ENCODE measurements at regions not wholly inside any gene's neighbourhood (a gene's known extent, or its start where the extent isn't known, plus 50 kb on each side); places are given as distances from the start of the nearest gene placed in this dataset.
"Not testable (repeated sequence)": the region's sequence is repeated elsewhere in the genome, so short reads cannot be mapped to it uniquely, and the experiment has no call there.

GRCh38 chr7:131637859-131638258, 81.4 kb upstream of the PODXL start:
- Mint-ChIP-seq H3K36me3 (no peaks in the 10 kb centered on the region), H3K4me1 (no peaks in the 10 kb centered on the region), H3K27me3 (no peaks in the 10 kb centered on the region), H3K9me3 (no peaks in the 10 kb centered on the region), H3K27ac (no peak overlapping the region), H3K4me3 (no peak overlapping the region)
- DNase-seq: no peak

DNA sequence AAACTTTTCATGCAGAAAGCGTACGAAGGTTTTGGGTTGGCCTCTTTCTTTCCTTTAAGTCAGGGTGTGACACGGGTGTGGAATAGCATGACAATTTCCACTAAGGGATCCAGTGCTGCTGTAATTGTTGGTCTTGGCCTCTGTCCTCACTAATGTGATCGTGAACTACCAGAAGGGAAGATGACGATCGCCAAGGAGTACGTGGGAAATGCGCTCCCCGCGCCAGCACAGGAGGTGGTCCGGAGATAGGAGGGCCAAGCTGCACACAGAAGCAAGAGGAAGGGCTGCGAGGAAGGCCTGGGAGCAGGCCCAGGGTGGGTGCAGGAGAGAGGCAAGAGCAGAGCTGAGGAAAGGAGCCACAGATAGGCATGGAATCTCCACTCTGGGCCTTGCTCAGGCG, 79.7 kb upstream of the PODXL start:
- no peak overlapping the region for H3K27ac Mint-ChIP-seq
- no peaks in the 10 kb centered on the region for H3K9me3 Mint-ChIP-seq
- H3K4me3 Mint-ChIP-seq: no peak overlapping the region
- H3K27me3 Mint-ChIP-seq: no peaks in the 10 kb centered on the region
- no peaks in the 10 kb centered on the region for H3K4me1 Mint-ChIP-seq
- DNase-seq: no peak
- H3K36me3 Mint-ChIP-seq: no peaks in the 10 kb centered on the region

DNA sequence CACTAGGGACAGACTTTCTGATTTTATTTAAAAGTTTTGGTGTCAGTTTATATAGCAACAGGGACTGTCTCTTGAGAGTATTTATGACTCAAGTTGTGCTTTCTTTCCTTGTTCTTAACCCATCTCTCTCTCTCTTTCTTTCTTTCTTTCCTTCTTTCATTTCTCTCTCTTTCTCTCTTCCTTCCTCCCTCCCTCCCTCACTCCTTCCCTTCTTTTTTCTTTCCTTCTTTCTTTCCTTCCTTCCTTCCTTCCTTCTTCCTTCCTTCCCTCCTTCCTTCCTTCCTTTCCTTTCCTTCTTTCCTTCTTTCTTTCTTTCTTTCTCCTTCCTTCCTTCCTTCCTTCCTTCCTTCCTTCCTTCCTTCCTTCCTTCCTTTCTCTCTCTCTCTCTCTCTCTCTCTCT, 77.8 kb upstream of the PODXL start:
- H3K27me3 Mint-ChIP-seq, DNase-seq, H3K9me3 Mint-ChIP-seq, H3K36me3 Mint-ChIP-seq, H3K4me1 Mint-ChIP-seq, H3K27ac Mint-ChIP-seq, H3K4me3 Mint-ChIP-seq: not testable (repeated sequence)

DNA sequence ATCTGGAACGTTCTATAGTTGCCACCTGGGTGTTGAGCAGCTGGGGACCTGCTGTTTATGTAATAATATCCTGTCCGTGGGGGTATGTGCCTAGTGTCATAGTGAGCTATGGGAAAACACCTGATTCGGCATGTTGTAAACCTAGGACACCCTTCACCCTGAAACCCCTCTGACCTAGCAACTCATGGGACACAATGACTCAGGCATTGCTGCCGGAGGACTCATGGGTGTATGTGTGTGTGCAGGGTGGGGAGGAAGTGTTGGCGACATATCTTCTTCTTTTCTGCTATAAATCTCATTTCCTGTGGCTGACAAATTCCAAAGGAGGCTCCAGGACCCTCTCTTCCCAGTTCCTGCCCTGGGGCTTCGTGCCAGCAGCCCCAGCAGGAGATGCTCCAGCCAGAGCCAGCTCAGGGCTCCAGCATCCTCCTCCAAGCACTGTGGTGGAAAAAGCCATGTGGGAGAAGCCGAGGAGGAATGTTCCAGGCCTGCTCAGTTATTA, 77.0 kb upstream of the PODXL start:
- Mint-ChIP-seq H3K9me3 (no peaks in the 10 kb centered on the region), H3K4me3 (no peak overlapping the region), H3K4me1 (no peaks in the 10 kb centered on the region), H3K27me3 (peaks cover 3% of the 10 kb centered on the region), H3K27ac (no peak overlapping the region), H3K36me3 (no peaks in the 10 kb centered on the region)
- DNase-seq: no peak

DNA sequence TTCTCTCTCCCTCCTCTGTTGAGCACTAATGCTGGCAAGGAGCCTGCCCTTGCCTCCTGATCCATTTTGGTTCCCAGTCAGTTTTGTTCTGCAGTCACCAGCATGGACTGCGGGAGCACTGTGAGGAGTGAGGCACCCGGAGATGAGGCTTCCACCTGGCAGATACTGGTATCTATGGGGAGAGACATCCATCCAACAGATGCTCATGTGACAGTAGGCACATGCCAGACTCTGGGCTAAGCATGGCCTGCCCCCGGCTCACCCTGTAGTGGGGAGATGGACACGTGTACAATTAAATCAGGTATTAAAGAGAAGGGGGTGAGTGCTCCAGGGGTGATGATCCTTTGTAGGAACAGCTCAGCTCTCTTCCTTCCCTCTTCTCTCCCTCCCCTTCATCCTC, 74.0 kb upstream of the PODXL start:
- peaks cover 11% of the 10 kb centered on the region for H3K27me3 Mint-ChIP-seq
- DNase-seq: no peak
- no peak overlapping the region for H3K4me3 Mint-ChIP-seq
- no peaks in the 10 kb centered on the region for H3K36me3 Mint-ChIP-seq
- H3K9me3 Mint-ChIP-seq: no peaks in the 10 kb centered on the region
- H3K27ac Mint-ChIP-seq: no peak overlapping the region
- no peaks in the 10 kb centered on the region for H3K4me1 Mint-ChIP-seq

DNA sequence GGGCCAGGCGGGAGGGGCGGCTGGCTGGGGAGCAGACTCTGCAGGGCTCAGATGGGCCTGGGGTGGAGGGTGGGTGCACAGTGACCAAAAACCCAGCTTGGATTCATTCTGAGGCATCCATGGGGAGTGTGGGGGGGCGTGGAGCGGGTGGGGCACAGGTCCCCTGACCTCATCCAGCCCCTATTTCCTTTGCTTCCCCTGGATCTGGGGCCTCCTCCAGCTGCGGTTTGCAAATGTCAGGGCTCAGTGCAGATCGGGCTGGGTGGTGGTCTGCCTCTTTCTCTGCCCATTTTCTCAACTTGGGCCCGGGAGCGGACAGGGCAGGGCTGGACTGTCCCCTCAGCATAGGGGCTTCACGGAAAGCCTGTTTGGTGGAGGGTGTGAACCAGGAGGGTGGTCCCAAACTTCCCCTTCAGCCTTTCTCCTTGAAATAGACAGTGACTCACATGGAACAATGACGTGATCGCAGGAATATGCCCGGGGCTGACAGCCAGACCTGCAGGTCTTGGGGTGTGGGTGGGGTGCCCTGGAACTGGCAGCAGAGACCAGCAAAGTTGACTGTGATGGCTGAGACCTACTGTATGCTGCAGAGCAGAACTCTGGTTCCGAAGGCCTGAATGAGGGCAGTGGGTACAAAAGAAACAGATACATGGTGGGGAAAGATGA, 72.9 kb upstream of the PODXL start:
- H3K36me3 Mint-ChIP-seq: no peaks in the 10 kb centered on the region
- DNase-seq: no peak
- H3K27ac Mint-ChIP-seq: no peak overlapping the region
- no peaks in the 10 kb centered on the region for H3K4me1 Mint-ChIP-seq
- peaks cover 11% of the 10 kb centered on the region for H3K27me3 Mint-ChIP-seq
- no peaks in the 10 kb centered on the region for H3K9me3 Mint-ChIP-seq
- no peak overlapping the region for H3K4me3 Mint-ChIP-seq

DNA sequence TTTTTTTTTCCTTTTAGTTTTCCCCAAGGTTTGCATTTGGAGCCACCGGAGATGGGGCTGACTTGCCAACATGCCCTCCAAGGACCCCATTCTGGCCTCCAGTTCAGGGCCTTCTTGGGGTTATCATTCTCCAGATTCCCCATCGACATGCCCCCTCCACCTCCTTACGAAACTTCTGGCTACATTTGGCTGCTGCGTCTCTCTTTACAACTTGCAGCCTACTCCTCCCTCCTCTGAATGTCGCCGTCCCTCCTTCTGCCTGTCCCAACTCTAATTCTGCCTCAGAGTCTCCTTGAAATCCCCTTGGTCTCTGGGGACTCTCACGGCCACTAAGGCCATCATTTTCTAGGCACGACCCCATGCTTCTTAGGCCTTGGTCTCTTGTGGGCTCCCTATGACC, 72.2 kb upstream of the PODXL start:
- Mint-ChIP-seq H3K36me3 (no peaks in the 10 kb centered on the region), H3K9me3 (no peaks in the 10 kb centered on the region), H3K4me1 (no peaks in the 10 kb centered on the region), H3K4me3 (no peak overlapping the region), H3K27ac (no peak overlapping the region), H3K27me3 (peaks cover 11% of the 10 kb centered on the region)
- no peak for DNase-seq

GRCh38 chr7:131627735-131628190, 71.3 kb upstream of the PODXL start:
- Mint-ChIP-seq H3K4me3 (no peak overlapping the region), H3K27me3 (peaks cover 11% of the 10 kb centered on the region), H3K9me3 (no peaks in the 10 kb centered on the region), H3K27ac (no peak overlapping the region), H3K4me1 (no peaks in the 10 kb centered on the region), H3K36me3 (no peaks in the 10 kb centered on the region)
- DNase-seq: no peak

DNA sequence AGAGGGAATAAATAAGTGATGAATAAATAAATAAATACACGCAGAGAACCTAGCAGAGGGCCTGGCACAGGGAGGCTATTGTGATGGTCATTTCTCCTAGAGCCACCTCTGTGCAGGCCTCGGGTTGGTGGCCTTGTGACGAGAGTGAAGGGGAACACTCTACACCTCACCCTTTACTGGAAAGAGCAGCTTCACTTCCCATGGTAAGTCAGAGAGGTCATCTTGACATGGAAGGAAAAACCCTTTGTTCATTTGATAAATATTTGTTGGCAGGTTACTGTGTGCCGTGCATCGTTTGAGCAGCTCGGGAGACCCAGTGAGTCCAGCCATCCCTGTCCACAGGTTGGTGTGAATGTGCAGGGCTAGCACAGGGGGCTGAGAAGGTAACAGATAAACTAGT, 70.2 kb upstream of the PODXL start:
- H3K27ac Mint-ChIP-seq: no peak overlapping the region
- no peaks in the 10 kb centered on the region for H3K4me1 Mint-ChIP-seq
- H3K4me3 Mint-ChIP-seq: no peak overlapping the region
- no peaks in the 10 kb centered on the region for H3K36me3 Mint-ChIP-seq
- no peak for DNase-seq
- peaks cover 11% of the 10 kb centered on the region for H3K27me3 Mint-ChIP-seq
- H3K9me3 Mint-ChIP-seq: no peaks in the 10 kb centered on the region

DNA sequence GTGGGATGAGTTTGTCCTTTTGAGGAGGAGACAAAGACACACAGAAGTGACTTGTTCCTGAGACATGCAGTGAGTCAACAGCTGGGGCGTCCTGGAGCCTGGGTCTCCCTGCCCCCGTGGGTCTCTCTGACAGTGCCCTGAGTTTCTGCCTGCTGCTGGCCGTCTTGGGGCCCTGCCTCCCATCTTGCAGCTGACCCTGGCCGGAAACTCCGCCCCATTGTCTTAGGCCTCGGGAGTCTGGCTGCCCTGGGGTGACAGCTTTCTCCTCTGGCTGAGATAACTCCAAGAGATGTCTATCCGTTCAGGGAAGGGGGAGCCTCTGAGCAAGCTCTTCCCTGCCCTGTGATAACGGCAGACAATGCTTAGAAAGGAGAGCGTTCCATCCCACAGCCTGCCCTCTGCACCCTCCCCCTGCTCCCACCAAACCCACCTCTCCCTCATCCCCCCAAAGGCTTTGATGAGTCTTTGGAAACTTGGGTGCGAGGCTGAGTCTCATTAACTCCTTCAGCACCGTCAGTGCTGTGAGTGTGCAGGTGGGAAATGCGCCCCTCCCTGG, 69.5 kb upstream of the PODXL start:
- Mint-ChIP-seq H3K4me1 (no peaks in the 10 kb centered on the region), H3K27ac (no peak overlapping the region), H3K36me3 (no peaks in the 10 kb centered on the region), H3K9me3 (no peaks in the 10 kb centered on the region), H3K27me3 (peaks cover 11% of the 10 kb centered on the region), H3K4me3 (no peak overlapping the region)
- DNase-seq: no peak

DNA sequence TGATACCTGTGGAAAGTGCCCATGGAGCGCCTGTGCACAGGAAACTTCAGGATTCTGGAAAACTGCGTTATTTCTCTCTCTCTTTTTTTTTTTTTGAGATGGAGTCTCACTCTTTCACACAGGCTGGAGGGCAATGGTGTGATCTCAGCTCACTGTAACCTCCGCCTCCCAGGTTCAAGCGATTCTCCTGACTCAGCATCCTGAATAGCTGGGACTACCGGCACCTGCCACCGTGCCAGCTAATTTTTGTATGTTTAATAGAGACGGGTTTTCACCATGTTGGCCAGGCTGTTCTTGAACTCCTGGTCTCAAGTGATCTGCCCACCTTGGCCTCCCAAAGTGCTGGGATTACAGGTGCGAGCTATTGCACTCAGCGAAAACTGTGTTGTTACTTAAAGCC, 68.9 kb upstream of the PODXL start:
- not testable (repeated sequence) for H3K4me3 Mint-ChIP-seq, H3K36me3 Mint-ChIP-seq, DNase-seq, H3K4me1 Mint-ChIP-seq, H3K9me3 Mint-ChIP-seq, H3K27ac Mint-ChIP-seq
- peaks cover 11% of the 10 kb centered on the region for H3K27me3 Mint-ChIP-seq

DNA sequence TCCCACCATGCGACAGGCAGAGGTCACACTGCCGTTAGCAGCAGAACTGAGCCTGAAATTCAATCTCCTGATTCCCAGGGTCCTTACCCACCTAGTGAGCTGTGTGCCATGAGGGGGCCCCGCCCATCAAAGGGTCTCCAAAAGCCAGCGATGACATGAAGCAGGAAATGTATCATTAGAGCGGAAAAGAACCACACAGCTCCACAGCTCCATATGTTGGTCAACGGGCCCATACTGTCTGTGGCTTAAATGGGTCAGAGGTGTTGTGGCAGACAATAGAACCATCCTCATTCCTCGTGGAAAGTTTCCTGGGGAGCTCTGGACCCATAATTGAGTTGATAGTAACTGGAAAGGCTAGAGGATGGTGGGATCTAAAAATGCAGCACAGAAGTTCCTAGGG, 68.1 kb upstream of the PODXL start:
- no peaks in the 10 kb centered on the region for H3K36me3 Mint-ChIP-seq
- no peak overlapping the region for H3K27ac Mint-ChIP-seq
- H3K27me3 Mint-ChIP-seq: peaks cover 8% of the 10 kb centered on the region
- no peaks in the 10 kb centered on the region for H3K4me1 Mint-ChIP-seq
- no peak overlapping the region for H3K4me3 Mint-ChIP-seq
- H3K9me3 Mint-ChIP-seq: no peaks in the 10 kb centered on the region
- no peak for DNase-seq

- H3K36me3 Mint-ChIP-seq: no peaks in the 10 kb centered on the region
- H3K4me1 Mint-ChIP-seq: no peaks in the 10 kb centered on the region
- no peak overlapping the region for H3K4me3 Mint-ChIP-seq
- H3K27me3 Mint-ChIP-seq: peaks cover 7% of the 10 kb centered on the region
- no peak for DNase-seq
- no peak overlapping the region for H3K27ac Mint-ChIP-seq
- no peaks in the 10 kb centered on the region for H3K9me3 Mint-ChIP-seq
These were observed 66.7 kb upstream of the PODXL start for GRCh38 chr7:131623154-131623553.

DNA sequence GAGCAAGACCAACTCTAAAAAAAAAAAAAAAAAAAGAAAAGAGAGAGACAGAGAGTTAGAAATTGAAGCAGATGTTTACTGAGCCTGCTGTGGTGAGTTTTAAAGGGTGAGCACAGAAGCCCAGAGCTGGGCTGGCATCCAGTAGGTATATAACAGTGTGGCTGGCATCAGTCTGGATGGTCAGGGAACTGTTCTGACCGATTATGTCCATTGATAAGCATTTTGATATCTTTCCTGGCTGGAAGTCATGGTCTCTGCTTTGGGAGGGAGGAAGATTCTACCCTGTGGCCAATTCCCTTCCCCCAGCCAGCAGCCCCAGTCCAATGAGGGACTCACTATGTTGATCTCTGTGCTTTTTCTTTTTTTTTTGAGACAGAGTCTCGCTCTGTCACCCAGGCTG, 65.2 kb upstream of the PODXL start:
- Mint-ChIP-seq H3K36me3 (no peaks in the 10 kb centered on the region), H3K27ac (no peak overlapping the region), H3K27me3 (peaks cover 10% of the 10 kb centered on the region), H3K4me1 (no peaks in the 10 kb centered on the region), H3K4me3 (no peak overlapping the region), H3K9me3 (no peaks in the 10 kb centered on the region)
- no peak for DNase-seq

DNA sequence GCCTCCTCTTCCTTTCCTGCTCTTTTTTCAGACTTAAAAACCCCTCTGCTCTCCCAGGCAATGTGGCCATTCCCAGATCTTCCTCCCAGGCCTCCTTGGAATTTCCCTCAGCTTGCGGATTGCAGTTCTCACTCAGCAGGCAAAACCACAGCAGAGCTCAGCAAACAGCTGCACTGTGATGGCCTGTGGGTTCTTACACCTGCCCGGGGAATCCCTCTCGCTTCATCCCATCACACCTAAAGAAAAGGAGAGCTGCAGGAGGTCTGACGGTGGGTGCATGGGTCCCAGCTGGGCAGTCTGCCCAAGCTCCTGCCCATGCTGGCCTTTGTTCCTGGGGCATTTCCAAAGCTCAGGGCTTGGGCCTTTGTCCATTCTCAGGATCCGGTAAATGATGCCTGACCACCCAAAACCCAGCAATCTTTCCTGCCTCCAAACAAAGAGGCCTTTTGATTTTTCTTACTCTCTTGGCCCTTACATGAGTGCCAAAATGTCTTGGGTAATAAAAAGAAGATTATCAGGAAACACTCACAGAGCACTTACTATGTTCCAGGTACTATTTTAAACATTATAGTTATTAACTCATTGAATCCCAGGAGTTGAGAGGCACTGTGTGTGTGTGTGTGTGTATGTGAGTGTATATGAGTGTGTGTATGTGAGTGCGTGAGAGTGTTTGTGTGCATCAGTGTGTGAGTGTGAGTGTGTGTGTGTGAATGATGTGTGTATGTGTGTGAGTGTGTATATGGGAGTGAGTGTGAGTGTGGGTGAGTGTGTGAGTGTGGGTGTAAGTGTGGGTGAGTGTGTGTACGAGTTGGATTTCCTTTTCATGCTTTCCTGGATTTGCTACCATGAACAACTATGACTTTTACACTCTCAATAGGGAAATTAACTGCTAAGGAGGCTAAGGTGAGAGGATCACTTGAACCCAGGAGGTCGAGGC, 64.5 kb upstream of the PODXL start:
- H3K9me3 Mint-ChIP-seq: no peaks in the 10 kb centered on the region

More for the DNA sequence above, 64.5 kb upstream of the PODXL start:
- H3K4me1 Mint-ChIP-seq: no peaks in the 10 kb centered on the region
- no peak for DNase-seq
- no peak overlapping the region for H3K4me3 Mint-ChIP-seq
- peaks cover 10% of the 10 kb centered on the region for H3K27me3 Mint-ChIP-seq
- no peaks in the 10 kb centered on the region for H3K36me3 Mint-ChIP-seq
- no peak overlapping the region for H3K27ac Mint-ChIP-seq

Data from activated naive CD8-positive, alpha-beta T cell treated with anti-CD3 and anti-CD28 coated beads for 36 hours (primary cell).